GM21367 (cell line): ENCODE measurements at regions not wholly inside any gene's neighbourhood (a gene's known extent, or its start where the extent isn't known, plus 50 kb on each side); places are given as distances from the start of the nearest gene placed in this dataset.
"Not testable (repeated sequence)": the region's sequence is repeated elsewhere in the genome, so short reads cannot be mapped to it uniquely, and the experiment has no call there.

Experiments used
- ATAC-seq: cut with Tn5 transposase; IDR thresholded peaks from one replicate; pipeline ENCODE4 v1.9.1; 2021; ENCODE audit not compliant: unreplicated experiment

GRCh38 chr11:42812361-42812760 lies 499.4 kb upstream of the API5 start:
- ATAC-seq, result no peak

GRCh38 chr11:42812960-42813359 lies 498.8 kb upstream of the API5 start:
- no peak for ATAC-seq

- ATAC-seq, result no peak
Observed at GRCh38 chr11:42816471-42816870, 495.3 kb upstream of the API5 start.

GRCh38 chr11:42819126-42819525 lies 492.7 kb upstream of the API5 start:
- ATAC-seq, result no peak

GRCh38 chr11:42822188-42822587 lies 489.6 kb upstream of the API5 start:
- ATAC-seq, result not testable (repeated sequence)

GRCh38 chr11:42823546-42823945 lies 488.2 kb upstream of the API5 start:
- no peak for ATAC-seq

GRCh38 chr11:42824067-42824466 lies 487.7 kb upstream of the API5 start:
- ATAC-seq, result no peak

- no peak for ATAC-seq
Observed at GRCh38 chr11:42825598-42825997, 486.2 kb upstream of the API5 start.

- no peak for ATAC-seq
Observed at GRCh38 chr11:42827845-42828244, 484.0 kb upstream of the API5 start.

- ATAC-seq, result no peak
Observed at GRCh38 chr11:42837994-42838393, 473.8 kb upstream of the API5 start.

GRCh38 chr11:42840176-42840829 lies 471.5 kb upstream of the API5 start:
- ATAC-seq, result no peak

- ATAC-seq, result no peak
Observed at GRCh38 chr11:42840860-42841259, 470.9 kb upstream of the API5 start.

GRCh38 chr11:42841556-42841955 lies 470.2 kb upstream of the API5 start:
- ATAC-seq, result no peak

- no peak for ATAC-seq
Observed at GRCh38 chr11:42849362-42849761, 462.4 kb upstream of the API5 start.

GRCh38 chr11:42857344-42857743 lies 454.5 kb upstream of the API5 start:
- ATAC-seq, result no peak

GRCh38 chr11:42870480-42870879 lies 441.3 kb upstream of the API5 start:
- ATAC-seq, result no peak

- not testable (repeated sequence) for ATAC-seq
Observed at GRCh38 chr11:42873800-42874405, 437.9 kb upstream of the API5 start.

GRCh38 chr11:42881335-42881734 lies 430.5 kb upstream of the API5 start:
- ATAC-seq, result not testable (repeated sequence)

- no peak for ATAC-seq
Observed at GRCh38 chr11:42890773-42891172, 421.0 kb upstream of the API5 start.

- no peak for ATAC-seq
Observed at GRCh38 chr11:42901084-42901483, 410.7 kb upstream of the API5 start.

GRCh38 chr11:42906226-42906625 lies 405.6 kb upstream of the API5 start:
- ATAC-seq, result no peak

- no peak for ATAC-seq
Observed at GRCh38 chr11:42913731-42914130, 398.1 kb upstream of the API5 start.

- no peak for ATAC-seq
Observed at GRCh38 chr11:42923651-42924050, 388.1 kb upstream of the API5 start.
